Colonic mucosa (tissue), 4 donors: ENCODE measurements at regions not wholly inside any gene's neighbourhood (a gene's known extent, or its start where the extent isn't known, plus 50 kb on each side); places are given as distances from the start of the nearest gene placed in this dataset.

Experiments
- DNase-seq: peaks from one replicate; pipeline ENCODE4 v3.0.0-alpha.2; 2020
- H3K27ac ChIP-seq: fragments of 200-600 bp; one replicate; pipeline ENCODE4 v1.8.0; 2021
- H3K27me3 ChIP-seq: fragments of 200-600 bp; one replicate; pipeline ENCODE4 v1.8.0; 2021
- H3K36me3 ChIP-seq: fragments of 200-600 bp; one replicate; pipeline ENCODE4 v1.8.0; 2021
- H3K4me1 ChIP-seq: fragments of 200-600 bp; one replicate; pipeline ENCODE4 v1.8.0; 2021; ENCODE audit warnings: mild to moderate bottlenecking
- H3K4me3 ChIP-seq: fragments of 200-600 bp; one replicate; pipeline ENCODE4 v1.8.0; 2021
- H3K9ac ChIP-seq, 2 donors: one replicate each; pipeline ENCODE4 v1.7.0; 2013; ENCODE audit warnings: control low read depth in 2 of 2, low read depth in 2 of 2, low read length in 2 of 2
- H3K9me3 ChIP-seq: fragments of 200-600 bp; one replicate; pipeline ENCODE4 v1.8.0; 2021
- intact Hi-C: fragments of 100-400 bp; cut with DNase I; formaldehyde crosslinking; loops from one replicate; pipeline ENCODE4 v1.14.1; 2022
- TF ChIP-seq, protein P1 (sequence below): fragments of 200-600 bp; IDR thresholded peaks from one replicate; pipeline ENCODE4 v1.8.0; 2022; ENCODE audit warnings: antibody characterized with exemption, mild to moderate bottlenecking
- donor health status: healthy.
- donor health status: DM: no; HTN: no; CAD: no.
- donor health status: DM: no; HTN: no; CAD: no.

DNA sequence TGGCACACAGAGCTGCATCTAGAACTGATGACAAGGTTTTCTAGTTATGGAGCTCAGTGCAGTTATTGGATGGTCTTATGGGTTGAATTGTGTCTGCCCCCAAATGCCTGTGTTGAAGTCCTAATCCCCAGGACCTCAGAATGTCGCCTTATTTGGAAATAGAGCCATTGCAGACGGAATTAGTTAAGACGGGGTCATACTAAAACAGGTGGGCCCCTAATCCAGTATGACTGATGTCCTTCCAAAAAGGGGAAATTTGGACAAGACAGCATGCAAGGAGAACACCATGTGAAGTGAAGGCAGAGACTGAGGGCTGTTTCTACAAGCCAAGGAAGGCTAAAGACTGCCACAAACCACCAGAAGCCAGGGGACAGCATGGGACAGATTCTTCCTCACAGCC lies 148.7 kb downstream of the KCTD12 start:
- intact Hi-C loops = no loop called here
- H3K27me3 ChIP-seq = no peaks in the 10 kb centered on the region
- TF ChIP-seq, protein P1, sequence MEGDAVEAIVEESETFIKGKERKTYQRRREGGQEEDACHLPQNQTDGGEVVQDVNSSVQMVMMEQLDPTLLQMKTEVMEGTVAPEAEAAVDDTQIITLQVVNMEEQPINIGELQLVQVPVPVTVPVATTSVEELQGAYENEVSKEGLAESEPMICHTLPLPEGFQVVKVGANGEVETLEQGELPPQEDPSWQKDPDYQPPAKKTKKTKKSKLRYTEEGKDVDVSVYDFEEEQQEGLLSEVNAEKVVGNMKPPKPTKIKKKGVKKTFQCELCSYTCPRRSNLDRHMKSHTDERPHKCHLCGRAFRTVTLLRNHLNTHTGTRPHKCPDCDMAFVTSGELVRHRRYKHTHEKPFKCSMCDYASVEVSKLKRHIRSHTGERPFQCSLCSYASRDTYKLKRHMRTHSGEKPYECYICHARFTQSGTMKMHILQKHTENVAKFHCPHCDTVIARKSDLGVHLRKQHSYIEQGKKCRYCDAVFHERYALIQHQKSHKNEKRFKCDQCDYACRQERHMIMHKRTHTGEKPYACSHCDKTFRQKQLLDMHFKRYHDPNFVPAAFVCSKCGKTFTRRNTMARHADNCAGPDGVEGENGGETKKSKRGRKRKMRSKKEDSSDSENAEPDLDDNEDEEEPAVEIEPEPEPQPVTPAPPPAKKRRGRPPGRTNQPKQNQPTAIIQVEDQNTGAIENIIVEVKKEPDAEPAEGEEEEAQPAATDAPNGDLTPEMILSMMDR = no peak
- H3K4me1 ChIP-seq = no peaks in the 10 kb centered on the region
- H3K9ac ChIP-seq = no peak overlapping the region
- H3K9me3 ChIP-seq = no peaks in the 10 kb centered on the region
- H3K4me3 ChIP-seq = no peak overlapping the region
- H3K36me3 ChIP-seq = no peaks in the 10 kb centered on the region
- H3K27ac ChIP-seq = no peak overlapping the region
- DNase-seq = no peak

DNA sequence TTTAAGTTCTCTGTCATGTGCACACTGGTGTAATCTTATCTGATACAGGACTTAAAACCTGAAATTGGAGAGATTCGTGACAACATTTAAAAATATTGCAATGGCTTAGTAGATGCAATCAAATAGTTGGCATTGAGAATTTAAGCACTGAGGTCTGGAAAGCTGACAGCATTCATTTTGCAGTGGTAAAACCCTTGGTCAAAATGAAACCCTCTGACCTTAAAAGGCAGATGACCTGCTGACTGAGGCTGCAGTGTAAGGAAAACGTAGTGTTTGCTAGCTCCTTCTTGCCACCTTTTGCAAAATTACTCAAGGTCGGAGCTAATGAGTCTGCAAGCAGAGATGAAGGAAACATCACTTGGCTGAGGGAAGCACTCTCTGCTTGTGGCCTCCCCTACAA lies 150.6 kb downstream of the KCTD12 start:
- intact Hi-C loops = no loop called here
- TF ChIP-seq, protein P1 = no peak
- H3K4me3 ChIP-seq = no peak overlapping the region
- no peak overlapping the region for H3K9ac ChIP-seq
- DNase-seq = no peak
- H3K27ac ChIP-seq = no peak overlapping the region
- H3K4me1 ChIP-seq = no peaks in the 10 kb centered on the region
- no peaks in the 10 kb centered on the region for H3K36me3 ChIP-seq
- H3K27me3 ChIP-seq = no peaks in the 10 kb centered on the region
- H3K9me3 ChIP-seq = no peaks in the 10 kb centered on the region

DNA sequence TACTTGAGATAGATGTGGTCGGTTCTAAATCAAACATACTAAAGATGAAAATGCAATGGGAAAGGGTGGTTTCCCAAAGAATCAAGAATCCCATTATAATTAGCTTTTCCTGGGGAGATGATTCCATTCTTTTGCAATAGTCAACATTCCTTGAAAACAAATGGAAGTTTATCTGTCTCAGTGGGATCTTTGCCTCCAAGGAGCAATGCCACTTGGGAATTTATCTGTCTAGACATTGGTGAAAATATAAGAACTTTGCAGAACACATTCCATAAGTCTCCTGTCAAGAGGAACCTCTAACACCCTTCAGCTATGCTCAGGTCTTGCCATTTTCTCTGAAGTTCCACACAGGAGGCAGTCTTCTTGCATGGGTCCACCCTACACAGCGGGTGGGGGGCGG lies 152.5 kb downstream of the KCTD12 start:
- TF ChIP-seq, protein P1 = no peak
- H3K4me1 ChIP-seq = no peaks in the 10 kb centered on the region
- intact Hi-C loops = no loop called here
- no peaks in the 10 kb centered on the region for H3K36me3 ChIP-seq
- H3K27ac ChIP-seq = no peak overlapping the region
- H3K27me3 ChIP-seq = no peaks in the 10 kb centered on the region
- DNase-seq = no peak
- H3K9ac ChIP-seq = no peak overlapping the region
- H3K4me3 ChIP-seq = no peak overlapping the region
- no peaks in the 10 kb centered on the region for H3K9me3 ChIP-seq

DNA sequence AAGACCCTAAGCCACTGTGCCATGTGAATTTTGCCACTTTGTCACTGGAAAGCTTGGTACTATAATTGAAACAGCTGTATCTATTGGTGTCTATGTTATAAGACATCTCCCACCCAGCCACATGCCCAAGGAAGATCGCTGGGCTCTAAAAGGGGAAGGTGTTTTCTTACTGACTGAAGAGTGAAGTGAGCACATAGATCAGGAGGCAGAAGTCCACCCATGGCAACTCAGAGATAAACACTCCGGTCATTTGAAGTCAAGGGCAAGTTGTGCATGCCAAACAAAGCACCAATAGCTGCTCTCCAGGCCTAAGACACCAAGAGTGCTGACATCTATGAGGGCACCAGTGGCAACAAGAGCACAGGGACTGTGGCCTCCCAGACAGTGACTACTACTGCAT lies 153.8 kb downstream of the KCTD12 start:
- Histone ChIP-seq H3K36me3 (no peaks in the 10 kb centered on the region), H3K27me3 (no peaks in the 10 kb centered on the region), H3K4me1 (no peaks in the 10 kb centered on the region), H3K27ac (no peak overlapping the region), H3K9ac (no peak overlapping the region), H3K4me3 (no peak overlapping the region), H3K9me3 (no peaks in the 10 kb centered on the region)
- TF ChIP-seq, protein P1 = no peak
- no peak for DNase-seq
- intact Hi-C loops = no loop called here

DNA sequence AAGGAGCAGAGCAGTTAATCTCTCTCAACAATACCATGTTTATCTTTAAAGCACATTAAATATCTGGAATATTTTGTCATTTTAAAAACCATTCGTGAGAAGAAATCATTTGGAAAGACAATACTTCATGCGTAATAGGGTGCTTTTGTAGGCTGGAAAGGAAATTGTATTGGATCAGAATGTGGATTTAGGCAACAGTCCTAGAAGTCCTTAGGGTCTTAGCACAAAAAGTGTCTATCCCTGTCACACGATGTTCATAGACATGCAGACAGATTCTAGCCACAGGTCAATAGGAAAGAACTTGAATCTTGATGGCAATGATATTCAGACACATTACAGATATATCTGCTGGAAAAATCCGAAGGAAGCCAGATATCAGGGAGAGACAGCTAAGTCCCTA lies 156.0 kb downstream of the KCTD12 start:
- no peak overlapping the region for H3K4me3 ChIP-seq
- TF ChIP-seq, protein P1 = no peak
- H3K27me3 ChIP-seq = no peaks in the 10 kb centered on the region
- no peaks in the 10 kb centered on the region for H3K36me3 ChIP-seq
- DNase-seq = no peak
- no peak overlapping the region for H3K9ac ChIP-seq
- H3K9me3 ChIP-seq = no peaks in the 10 kb centered on the region
- intact Hi-C loops = no loop called here
- no peak overlapping the region for H3K27ac ChIP-seq
- no peaks in the 10 kb centered on the region for H3K4me1 ChIP-seq

DNA sequence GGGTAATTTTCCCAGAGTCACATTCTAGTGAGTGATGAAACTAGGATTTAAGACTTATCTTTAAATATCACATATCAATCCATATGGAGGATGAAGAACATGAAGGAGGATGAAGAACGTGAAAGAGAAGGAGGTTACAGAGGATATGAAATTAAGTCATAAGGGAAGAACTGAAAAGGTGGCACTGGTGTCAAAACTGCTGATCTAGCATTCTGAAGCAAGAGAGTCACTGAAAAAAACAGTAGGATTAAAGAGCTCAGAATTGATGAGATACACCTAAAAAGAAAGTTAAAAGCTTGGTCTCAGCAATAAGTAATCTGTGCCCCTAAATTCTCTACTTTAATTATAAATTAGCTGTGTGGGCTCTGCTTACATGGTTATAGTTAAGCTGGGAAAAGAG lies 156.5 kb downstream of the KCTD12 start:
- Histone ChIP-seq H3K27me3 (no peaks in the 10 kb centered on the region), H3K4me1 (no peaks in the 10 kb centered on the region), H3K4me3 (no peak overlapping the region), H3K27ac (no peak overlapping the region), H3K9me3 (no peaks in the 10 kb centered on the region), H3K36me3 (no peaks in the 10 kb centered on the region), H3K9ac (no peak overlapping the region)
- intact Hi-C loops = no loop called here
- TF ChIP-seq, protein P1 = no peak
- no peak for DNase-seq
